ENCODE measurements at regions not wholly inside any gene's neighbourhood (a gene's known extent, or its start where the extent isn't known, plus 50 kb on each side); places are given as distances from the start of the nearest gene placed in this dataset.
"Not testable (repeated sequence)": the region's sequence is repeated elsewhere in the genome, so short reads cannot be mapped to it uniquely, and the experiment has no call there.

DNA sequence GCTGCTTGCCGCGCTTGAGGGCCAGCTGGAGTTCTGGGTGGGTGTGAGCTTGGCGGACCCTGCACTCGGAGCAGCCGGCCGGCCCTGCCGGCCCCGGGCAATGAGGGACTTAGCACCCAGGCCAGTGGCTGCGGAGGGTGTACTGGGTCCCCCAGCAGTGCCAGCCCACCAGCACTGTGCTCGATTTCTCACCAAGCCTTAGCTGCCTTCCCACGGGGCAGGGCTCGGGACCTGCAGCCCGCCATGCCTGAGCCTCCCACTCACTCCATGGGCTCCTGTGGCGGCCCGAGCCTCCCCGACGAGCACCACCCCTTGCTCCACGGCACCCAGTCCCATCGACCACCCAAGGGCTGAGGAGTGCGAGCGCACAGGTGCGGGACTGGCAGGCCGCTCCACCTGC is 341.3 kb upstream of the CNTNAP5 start:
- TF ChIP-seq, protein P1, sequence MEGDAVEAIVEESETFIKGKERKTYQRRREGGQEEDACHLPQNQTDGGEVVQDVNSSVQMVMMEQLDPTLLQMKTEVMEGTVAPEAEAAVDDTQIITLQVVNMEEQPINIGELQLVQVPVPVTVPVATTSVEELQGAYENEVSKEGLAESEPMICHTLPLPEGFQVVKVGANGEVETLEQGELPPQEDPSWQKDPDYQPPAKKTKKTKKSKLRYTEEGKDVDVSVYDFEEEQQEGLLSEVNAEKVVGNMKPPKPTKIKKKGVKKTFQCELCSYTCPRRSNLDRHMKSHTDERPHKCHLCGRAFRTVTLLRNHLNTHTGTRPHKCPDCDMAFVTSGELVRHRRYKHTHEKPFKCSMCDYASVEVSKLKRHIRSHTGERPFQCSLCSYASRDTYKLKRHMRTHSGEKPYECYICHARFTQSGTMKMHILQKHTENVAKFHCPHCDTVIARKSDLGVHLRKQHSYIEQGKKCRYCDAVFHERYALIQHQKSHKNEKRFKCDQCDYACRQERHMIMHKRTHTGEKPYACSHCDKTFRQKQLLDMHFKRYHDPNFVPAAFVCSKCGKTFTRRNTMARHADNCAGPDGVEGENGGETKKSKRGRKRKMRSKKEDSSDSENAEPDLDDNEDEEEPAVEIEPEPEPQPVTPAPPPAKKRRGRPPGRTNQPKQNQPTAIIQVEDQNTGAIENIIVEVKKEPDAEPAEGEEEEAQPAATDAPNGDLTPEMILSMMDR (IDR thresholded peaks at IDR 0.05): not testable (repeated sequence)
- TF ChIP-seq, protein P2, sequence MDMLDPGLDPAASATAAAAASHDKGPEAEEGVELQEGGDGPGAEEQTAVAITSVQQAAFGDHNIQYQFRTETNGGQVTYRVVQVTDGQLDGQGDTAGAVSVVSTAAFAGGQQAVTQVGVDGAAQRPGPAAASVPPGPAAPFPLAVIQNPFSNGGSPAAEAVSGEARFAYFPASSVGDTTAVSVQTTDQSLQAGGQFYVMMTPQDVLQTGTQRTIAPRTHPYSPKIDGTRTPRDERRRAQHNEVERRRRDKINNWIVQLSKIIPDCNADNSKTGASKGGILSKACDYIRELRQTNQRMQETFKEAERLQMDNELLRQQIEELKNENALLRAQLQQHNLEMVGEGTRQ (CRISPR knock-in tag; IDR thresholded peaks at IDR 0.05): not testable (repeated sequence)
- TF ChIP-seq ZNF396 (CRISPR knock-in tag; IDR thresholded peaks at IDR 0.05; ENCODE audit: borderline replicate concordance); ELF4 (CRISPR knock-in tag; IDR thresholded peaks at IDR 0.05; ENCODE audit: low read depth): not testable (repeated sequence)
- TF ChIP-seq, protein P3, sequence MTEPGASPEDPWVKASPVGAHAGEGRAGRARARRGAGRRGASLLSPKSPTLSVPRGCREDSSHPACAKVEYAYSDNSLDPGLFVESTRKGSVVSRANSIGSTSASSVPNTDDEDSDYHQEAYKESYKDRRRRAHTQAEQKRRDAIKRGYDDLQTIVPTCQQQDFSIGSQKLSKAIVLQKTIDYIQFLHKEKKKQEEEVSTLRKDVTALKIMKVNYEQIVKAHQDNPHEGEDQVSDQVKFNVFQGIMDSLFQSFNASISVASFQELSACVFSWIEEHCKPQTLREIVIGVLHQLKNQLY (CRISPR knock-in tag; IDR thresholded peaks at IDR 0.05): not testable (repeated sequence)
- TF ChIP-seq, protein P4, sequence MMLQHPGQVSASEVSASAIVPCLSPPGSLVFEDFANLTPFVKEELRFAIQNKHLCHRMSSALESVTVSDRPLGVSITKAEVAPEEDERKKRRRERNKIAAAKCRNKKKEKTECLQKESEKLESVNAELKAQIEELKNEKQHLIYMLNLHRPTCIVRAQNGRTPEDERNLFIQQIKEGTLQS (CRISPR knock-in tag; conservative IDR thresholded peaks at IDR 0.05): not testable (repeated sequence)

All from WTC11 (cell line).